Stimulated activated CD8-positive, alpha-beta memory T cell treated with anti-CD3 and anti-CD28 coated beads, Interleukin-15, amount 100 ng/mL, for 24 hours (primary cell): ENCODE measurements at regions not wholly inside any gene's neighbourhood (a gene's known extent, or its start where the extent isn't known, plus 50 kb on each side); places are given as distances from the start of the nearest gene placed in this dataset.

ENCODE experiments used
- DNase-seq: peaks from one replicate; pipeline ENCODE4 v3.0.0-alpha.2; 2020; ENCODE audit warnings: low read depth

GRCh38 chr2:120548627-120549608 is 186.8 kb upstream of the GLI2 start:
- DNase-seq = no peak

DNA sequence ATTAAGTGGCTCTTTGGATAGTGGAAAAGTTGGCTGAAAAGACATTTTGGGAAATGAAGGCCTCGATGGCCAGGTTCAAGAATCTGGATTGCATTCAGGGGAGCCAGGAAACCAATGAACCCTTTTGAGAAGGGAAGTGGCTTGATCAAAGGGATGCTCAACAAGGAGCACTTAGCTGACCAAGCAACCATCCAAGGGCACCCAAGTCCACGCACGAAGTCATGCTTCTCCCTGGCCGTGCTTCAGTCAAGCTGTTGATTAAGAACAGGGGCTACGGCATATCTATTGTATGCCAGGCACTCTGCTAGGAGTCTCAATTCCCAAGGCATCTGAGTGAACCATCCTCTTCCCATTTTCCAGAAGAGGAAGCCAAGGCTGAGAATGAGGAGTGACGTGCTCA is 185.8 kb upstream of the GLI2 start:
- no peak for DNase-seq

- DNase-seq = no peak
Observed at GRCh38 chr2:120550282-120550681, 185.4 kb upstream of the GLI2 start.

GRCh38 chr2:120550893-120551446 is 184.7 kb upstream of the GLI2 start:
- DNase-seq = no peak

GRCh38 chr2:120551522-120551921 is 184.1 kb upstream of the GLI2 start:
- DNase-seq = no peak

DNA sequence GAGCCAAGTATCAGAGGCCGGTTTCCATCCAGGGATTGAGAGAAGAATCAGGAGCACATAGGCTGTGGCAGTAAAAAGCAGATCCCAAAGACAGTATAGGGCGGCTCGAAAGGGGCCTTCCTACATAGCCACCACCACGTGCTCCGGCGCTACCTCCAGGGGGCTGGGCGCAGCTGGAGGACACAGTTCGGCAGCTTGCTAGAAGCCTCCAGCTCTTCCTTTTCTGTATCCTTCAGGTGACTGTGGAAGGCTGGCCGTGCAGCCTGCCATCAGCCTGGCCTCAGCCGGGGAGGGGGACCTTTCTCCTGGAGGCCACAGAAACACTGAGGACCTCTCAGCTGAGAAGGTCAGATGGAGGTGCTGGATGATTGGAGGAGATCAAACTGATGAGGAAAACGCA is 183.6 kb upstream of the GLI2 start:
- no peak for DNase-seq

GRCh38 chr2:120552800-120553481 is 182.7 kb upstream of the GLI2 start:
- no peak for DNase-seq

DNA sequence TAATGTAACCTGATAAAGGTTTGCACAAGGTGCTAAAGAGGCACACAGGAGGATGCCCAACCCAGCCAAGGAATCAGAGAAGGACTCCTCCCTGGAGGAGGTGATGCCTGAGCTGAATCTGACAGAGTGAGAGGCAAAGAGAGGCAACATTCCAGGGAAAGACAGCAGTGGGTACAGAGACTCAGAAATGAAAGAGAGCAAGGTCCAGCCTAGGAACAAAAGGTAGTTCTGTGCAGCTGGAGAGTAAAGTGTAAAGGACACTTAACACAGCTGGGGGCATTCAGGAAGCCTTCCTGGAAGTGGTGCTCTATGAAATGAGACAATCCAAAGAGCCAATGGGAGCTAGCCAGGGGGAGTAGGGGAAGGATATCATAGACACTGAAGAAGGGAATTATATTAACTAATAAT is 181.0 kb upstream of the GLI2 start:
- DNase-seq = no peak

- DNase-seq = no peak
Observed at GRCh38 chr2:120555092-120555491, 180.6 kb upstream of the GLI2 start.

GRCh38 chr2:120556911-120557310 is 178.8 kb upstream of the GLI2 start:
- no peak for DNase-seq

DNA sequence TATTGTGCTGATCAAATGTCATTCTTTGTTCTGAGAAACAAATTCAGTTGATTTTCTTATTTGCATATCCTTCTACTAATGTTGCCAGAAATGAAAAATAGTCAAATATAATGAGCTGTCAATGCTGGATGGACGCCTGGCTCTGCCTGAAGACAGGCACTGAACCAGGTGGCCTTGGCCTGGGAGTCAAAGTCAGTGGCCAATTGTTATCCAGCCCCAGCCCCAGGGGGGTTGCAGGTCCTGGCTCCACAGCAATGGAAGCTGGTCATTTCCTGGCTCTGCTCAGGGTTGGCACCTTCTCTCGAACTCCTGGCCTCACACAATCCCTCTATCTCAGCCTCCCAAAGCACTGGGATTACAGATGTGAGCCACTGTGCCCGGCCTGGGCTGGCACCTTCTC is 176.8 kb upstream of the GLI2 start:
- no peak for DNase-seq

GRCh38 chr2:120559401-120559800 is 176.3 kb upstream of the GLI2 start:
- no peak for DNase-seq

GRCh38 chr2:120560330-120560729 is 175.3 kb upstream of the GLI2 start:
- DNase-seq = no peak

DNA sequence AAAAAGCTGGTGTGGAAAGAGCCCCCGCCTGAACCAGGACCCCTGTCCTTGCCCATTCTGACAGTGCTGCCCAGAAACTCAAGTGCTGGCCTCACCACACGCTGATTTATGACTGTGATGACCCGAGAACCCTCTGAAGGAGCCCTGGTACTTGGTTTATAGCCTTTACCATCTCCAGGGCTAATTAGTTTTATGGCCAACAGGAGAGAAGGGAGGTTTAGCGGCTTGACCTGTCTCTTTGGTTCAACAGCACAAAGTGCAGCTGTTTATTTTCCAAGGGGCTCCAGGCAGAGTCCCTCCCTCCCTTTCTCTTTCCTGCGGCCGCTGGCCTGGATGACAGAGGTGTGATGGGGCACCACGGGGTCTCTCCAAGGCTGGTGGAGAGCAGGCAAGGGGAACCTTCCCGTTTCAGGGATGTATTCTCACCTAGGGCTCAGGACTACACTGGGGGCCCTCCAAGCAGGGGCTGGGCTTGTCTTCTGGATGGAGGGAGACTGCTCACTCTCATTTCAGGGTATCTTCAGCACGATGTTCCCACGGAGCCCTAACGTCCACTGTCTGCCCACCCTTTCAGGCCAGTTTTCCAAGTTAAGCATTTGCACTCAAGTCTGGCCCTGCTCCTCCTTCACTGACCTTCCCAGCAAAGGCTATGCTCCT is 174.2 kb upstream of the GLI2 start:
- DNase-seq = no peak

GRCh38 chr2:120562218-120563005 is 173.3 kb upstream of the GLI2 start:
- DNase-seq = no peak

- no peak for DNase-seq
Observed at GRCh38 chr2:120563616-120564015, 172.1 kb upstream of the GLI2 start.

GRCh38 chr2:120564213-120565094 is 171.2 kb upstream of the GLI2 start:
- DNase-seq = no peak

GRCh38 chr2:120565095-120565460 is 170.6 kb upstream of the GLI2 start:
- DNase-seq = no peak

DNA sequence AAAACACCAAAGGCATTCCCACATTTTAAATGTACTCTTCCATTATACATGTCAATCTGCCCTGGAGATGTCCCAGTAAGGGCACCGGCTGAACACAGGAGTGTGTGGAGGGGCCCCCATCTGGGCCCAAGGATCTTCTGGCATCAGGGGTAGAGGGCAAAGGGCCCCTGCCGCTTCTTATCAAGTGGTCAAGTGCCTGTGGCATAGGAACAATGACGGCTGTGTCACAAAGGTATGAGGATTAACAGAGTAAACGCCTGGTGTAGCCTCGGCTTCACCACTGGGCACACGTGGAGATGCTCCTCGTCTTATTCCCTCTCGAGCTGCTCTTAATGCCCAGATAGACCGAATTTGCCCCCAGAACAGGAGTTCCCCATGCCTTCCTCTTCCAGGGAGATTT is 169.7 kb upstream of the GLI2 start:
- no peak for DNase-seq

GRCh38 chr2:120566331-120567035 is 169.2 kb upstream of the GLI2 start:
- no peak for DNase-seq
